ENCODE measurements at regions not wholly inside any gene's neighbourhood (a gene's known extent, or its start where the extent isn't known, plus 50 kb on each side); places are given as distances from the start of the nearest gene placed in this dataset.

DNA sequence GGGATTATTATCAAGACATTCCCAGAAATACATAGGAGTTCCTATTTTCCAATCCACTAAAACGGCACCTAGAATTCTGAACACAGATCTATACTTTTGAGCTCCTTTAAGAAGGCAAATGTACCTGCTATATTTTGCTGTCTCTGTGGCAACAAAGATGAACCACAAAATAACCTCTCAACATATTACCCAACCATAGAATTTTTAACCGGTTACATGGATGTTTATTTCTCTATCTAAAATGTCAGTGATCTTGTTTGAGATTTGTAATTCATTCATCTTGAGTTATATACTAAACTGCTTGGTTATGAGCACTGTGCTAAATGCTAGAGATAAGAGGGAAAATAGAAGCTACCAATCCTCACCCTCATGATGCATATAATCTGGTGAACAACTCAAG is 117.5 kb upstream of the HMGCLL1 start:
- DNase-seq = no peak

DNA sequence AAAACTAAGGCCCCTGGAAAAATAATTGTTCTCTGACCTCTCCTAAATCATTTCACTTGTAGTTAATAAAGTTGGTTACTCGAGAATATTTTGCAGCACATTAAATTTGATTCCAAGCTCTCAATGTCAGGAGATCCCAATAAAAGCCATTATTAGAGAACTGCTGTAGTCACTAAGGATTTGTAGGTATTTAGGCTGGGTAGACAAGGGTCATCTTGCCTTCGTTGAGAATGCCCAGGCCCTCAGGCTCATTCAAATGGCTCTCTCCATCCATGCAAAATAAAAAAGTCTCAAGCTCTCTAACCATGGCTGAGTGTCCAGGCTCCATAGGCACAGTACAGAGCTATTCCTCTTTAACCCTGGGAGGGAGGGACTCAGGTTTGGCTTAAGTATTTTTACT is 117.0 kb upstream of the HMGCLL1 start:
- no peak for DNase-seq

DNA sequence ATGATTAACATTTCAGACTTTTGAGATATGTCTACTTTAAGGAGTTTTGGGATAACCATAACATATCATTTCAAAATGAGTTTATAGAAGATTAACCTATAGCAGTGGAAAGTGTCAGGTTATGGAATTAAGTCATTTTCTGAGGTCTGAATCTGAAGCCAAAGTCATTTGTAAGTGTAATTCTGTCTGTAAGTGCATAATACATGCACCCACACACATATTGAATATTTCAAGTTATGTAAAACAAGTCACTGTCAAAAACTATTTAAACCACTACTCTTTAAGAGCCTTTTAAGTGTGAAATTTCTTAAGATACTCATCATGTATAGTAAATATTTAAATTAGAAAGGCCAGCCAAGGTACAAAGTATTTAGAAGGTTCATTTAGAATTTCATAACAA is 115.8 kb upstream of the HMGCLL1 start:
- no peak for DNase-seq

DNA sequence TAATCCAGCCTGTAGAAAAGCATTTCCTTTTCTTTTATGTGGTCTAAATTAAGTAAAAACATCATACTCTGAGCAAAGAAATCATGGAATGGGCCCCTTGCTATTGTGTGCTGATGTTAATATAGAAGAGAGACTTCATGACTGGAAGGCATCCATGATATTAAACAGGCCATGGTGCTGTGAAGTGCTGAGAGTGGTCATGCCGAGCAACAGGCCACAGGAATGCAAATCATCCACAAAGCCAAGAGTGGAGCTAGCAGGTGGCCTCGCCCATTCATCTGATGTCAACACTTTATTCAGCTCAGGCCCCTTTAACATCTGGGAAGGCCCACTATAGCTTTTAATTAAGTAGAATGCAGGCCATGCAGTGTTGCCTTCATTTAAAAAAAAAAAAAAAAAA is 115.2 kb upstream of the HMGCLL1 start:
- DNase-seq = no peak

DNA sequence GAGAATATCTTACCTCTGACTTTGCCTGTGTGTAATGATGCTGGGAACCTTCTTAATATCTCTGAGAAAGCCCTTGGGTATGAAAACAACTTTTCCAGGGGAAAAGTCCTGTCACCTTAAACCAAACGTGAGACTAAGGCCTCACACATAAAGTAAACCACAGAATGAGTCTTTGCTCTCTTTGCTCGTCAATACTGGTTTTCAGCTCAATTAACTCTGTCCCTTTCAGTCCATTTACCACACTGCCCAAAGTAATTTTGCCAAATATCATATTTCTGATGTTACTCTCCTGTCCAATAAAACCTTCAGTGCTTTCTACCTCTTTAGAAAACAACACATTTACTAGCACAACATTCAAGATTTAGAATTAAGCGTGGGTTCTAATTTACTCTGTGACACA is 100.5 kb upstream of the HMGCLL1 start:
- DNase-seq = no peak

DNA sequence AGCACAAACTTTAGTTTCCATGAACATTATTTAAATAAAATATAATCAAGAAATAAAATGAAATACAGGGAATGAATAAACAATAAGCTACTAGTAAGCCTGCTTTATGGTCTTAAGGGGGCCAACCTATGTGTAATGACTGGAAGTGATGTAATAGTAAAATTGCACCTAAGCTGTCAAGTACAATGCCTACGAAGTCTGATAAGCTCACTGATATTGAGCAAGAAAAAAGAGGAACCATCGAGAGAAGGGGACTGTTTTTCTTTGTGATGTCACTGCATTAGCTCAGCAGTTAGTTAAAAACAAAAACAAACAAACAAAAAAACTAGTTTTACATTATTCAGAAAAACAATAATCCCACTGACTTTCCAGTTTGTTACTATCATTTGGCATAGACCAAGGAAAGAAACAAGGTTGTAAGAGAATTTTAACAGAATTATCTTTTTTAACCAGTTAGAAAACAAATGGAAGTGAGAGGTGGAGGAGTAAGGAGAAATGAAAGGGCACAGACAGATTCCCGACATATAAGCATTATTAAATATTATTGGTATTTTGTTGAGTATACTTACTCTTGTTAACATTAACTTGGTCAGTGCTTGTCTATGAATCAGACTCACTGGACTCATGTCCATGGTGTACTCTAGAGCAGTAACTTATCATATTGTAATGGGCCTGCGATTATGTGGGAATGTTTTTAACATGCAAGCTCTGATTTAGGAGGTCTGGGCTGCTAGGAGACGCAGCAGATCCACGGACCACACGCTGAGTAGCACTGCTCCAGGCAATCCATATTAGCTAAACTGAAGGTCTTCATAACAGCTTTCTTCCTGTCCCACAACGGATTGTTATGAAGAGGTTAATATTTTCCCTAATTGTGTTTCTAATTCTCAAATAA is 99.6 kb upstream of the HMGCLL1 start:
- DNase-seq = no peak

DNA sequence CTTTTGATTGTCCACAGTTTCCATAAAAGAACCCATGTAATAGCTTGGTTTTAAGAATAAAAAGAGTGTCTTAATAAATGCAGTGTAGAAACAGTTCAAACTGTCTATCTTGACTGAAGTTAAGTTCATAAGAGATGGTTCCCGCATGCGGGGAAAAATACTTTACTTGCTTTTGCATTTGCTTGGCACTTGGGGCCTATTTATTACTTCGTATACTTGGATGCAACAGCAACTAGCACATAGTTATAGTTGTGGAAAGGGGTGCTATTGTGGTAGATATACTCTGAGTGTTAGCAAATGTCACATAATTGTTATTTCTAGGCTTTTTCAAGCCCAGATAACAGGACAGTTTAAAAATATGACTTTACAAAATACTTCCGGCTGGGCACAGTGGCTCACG is 97.7 kb upstream of the HMGCLL1 start:
- no peak for DNase-seq

DNA sequence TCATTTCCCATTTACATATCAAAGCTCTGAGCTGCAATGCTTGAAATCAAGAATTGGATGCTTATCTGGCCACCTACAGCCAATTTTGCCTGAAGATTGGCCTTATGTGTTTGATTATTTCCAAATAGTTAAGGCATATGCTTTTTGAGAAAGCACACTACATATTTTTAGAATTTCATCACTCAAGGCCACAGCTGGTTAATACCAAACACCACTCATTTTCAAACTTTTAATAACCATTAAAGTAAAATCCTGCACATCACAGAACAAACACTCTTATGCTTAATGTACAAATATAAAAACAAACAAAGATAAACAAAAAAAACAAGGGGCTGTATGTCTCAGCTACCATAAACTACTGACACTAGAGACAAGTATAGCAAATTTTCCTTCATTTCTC is 96.9 kb upstream of the HMGCLL1 start:
- no peak for DNase-seq

DNA sequence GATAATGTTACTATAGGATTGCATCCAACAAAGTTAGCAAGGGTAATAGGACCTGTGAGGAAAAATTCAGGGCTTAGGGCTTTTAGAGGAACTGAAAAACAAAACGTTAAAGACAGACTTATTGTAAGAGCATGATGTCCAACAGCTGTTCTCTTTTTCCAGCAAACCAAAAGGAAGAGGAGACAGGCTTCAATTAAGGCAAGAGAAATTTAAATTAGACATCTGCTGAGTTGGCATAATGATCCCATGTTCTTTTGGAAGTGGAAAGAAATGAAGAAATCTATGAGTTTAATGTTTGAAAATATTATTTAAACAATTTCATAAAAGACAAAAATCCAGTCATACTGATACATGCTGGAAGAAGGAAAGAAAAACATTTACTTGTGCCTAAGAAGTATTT is 95.7 kb upstream of the HMGCLL1 start:
- DNase-seq = no peak

DNA sequence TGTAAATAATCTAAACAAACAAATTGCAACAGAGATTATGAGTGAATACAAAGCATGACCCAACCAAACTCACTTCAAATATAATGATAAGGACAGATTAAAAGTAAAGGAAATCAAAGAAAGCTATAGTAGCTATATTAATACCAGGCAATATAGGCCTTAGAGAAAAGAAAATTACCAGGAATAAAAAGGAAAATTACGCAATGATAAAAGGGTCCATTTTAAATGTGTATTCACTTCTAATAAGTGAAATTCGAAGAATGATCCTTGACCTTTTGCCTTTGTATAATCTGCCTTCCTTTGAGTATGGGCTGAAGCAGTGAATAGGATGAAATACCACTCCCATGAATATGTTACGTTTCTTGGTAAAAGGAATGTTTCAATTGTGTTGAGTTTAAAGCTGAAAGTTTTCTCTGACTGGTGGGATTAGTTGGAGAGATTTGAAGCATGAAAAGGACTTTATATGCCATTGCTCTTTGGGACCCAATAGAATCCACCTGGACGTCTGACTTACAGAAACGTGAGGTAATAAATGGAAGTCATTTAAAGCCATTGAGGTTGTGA is 91.9 kb upstream of the HMGCLL1 start:
- DNase-seq = no peak

DNA sequence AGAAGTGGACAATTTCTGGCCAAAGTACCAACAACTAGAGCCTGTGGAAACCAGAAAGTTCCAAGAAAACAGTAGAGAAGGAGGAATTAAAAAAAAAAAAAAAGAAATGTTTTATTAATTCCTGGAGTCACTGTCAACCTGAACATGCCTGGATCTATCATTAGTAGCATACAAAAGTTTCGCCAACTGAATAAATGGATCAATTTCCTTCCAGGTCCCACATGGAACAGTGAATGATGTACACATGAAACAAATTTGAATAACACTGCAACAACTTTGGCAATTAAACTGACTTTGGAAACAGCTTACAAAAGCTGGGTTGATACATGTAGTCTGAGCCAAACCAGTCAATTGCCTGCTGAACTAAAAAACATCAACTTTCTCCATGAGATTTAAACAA is 90.0 kb upstream of the HMGCLL1 start:
- DNase-seq = no peak

DNA sequence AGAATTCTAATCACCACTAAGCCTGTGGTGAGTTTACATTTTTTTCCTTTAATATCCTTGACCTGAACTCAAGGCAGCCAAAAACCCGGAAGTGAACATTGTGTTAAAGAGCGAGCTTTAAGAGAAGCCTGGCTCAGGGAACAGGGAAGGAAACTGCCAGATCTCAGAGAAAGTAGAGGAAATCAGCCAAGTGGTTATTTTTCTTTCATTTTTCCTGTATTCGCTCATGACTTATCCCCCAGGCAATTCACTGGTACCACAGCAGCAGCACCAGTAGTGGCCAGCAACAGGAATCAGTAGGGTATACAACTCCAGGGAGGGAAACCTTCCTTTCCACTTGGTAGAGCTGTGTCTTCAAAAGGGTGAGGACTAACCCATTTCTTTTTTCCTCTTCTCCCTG is 89.6 kb upstream of the HMGCLL1 start:
- no peak for DNase-seq

DNA sequence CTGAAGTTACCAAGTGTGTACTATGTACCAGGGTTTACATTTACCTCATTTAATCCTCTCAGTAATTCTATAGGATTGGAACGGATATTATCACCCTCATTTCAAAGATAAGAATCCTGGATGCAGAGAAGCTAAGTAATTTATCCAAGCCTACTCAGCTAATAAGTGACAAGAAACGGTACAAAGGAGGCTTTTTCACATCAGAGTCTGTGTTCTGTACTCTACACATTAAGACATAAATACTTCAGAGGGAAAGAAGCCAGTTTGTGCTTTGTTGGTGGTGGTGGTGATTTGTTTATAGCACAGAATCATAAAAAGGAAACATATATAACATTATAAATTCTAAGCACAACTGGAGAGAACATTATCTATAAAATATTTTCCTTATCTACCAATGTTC is 88.3 kb upstream of the HMGCLL1 start:
- no peak for DNase-seq

DNA sequence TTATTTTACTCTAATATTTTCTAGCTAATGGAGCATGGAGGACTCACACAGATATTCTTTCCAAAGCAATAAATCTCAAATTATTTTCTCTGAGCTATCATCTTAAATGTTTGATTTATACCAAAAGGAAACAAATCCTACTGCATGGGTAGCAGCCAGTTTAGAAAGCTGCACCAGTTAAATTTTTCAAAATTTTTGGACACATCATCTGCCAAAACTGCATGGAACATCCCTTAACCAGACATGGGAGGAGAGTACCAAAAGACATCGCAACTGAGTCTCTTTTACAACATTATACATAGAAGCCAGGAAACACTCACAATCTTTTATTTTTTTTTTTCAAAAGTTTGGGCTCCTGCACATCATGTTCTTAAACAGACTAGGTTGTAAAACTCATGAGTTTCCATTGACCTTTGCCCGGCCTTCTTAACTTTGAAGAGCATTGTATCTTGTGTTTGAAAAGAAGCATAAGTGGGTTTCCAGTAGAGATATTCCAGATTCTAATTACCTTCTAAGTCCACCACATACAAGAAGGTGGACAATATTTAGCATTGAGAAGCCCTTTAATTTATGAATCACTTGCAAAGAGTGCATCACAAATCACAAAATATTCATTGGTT is 87.7 kb upstream of the HMGCLL1 start:
- no peak for DNase-seq

DNA sequence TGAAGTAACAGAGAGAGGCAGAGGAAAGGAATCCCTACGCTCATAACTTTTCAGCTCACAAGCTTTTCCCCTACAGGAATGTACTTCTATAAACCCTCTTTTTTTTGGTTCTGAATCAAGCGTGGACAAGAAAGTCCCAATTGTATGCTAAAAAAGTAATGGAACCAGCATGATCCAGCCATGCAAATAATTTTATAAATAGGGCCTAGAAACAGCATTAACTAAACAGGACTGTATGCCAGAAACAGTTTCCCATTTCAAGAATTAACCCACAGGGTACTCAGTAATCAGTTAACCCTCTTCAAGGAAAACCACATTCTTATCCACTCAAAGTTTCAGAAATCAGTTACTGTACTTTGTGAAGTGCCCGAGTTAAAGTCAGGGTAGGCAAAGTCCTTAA is 87.0 kb upstream of the HMGCLL1 start:
- DNase-seq = no peak

DNA sequence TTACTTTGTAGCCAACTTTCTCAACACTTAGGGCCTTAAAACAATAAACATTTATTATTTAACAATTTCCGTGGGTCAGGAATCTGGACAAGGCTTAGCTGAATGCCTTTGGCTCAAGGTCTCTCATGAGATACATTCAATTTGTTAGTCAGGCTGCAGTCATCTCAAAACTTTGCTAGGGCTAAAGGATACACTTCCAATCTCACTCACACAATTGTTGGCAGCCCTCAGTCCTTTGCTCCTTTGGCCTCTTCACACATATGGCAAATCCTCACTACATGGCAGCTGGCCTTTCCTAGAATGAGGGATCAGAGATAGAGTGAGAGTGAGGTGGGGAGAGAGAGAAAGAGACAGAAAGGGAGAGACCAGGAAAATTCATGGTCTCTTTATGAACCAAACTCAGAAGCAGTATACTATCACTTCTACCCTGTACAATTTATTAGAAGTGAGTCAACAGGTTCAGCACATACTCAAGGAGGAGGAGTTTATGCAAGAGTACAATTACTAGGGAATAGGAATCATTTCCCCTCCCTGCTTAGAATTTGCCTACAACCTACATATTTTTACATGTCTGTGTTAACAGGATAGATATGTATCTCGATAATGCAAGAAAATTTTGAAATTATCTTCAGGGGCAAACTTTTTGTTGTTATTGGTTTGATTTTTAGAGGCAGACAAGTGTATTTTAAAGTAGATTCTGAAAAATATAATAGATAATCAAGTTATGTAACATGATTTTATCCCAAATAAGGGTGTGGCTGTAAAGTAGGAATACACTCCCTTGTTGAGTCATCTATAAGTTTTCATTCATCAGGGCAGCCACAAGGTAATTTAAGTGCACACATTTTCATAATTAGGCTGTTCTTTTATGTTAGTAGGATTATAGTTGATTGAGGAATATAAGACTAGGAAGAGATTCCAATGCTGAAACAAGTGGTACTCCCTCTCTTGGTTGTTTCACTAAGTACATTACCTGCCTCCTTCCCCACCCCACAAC is 85.9 kb upstream of the HMGCLL1 start:
- DNase-seq = no peak

DNA sequence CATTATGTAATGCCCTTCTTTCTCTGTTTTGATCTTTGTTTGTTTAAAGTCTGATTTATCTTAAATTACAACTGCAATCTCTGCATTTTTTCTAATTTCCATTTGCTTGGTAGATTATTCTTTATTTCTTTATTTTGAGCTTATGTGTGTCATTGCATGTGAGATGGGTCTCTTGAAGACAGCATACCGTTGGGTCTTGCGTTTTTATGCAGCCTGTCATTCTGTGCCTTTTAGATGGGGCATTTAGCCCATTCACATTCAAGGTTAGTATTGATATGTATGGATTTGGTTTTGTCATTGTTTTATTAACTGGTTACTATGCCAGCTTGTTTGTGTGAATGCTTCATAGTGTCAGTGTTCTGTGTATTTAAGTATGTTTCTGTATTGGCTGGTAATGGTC is 84.9 kb upstream of the HMGCLL1 start:
- no peak for DNase-seq

DNA sequence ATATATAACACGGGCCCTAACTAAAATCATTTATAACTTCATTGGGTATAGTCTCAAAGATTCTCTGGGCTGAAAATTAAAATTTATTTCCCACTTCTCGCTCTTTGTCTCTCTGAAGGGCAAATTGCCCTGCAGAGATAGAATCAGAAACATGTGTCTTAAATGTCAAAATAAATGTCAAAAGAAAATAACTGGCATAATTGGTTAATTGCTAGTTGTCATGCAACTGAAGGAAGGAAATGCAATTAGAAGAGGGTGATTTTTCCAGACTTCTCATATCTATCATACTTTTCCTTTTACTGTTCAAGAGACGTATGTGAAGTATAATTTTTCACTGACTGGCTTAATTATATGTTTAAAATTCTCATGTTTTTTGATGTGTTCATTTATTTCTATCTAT is 80.3 kb upstream of the HMGCLL1 start:
- no peak for DNase-seq

DNA sequence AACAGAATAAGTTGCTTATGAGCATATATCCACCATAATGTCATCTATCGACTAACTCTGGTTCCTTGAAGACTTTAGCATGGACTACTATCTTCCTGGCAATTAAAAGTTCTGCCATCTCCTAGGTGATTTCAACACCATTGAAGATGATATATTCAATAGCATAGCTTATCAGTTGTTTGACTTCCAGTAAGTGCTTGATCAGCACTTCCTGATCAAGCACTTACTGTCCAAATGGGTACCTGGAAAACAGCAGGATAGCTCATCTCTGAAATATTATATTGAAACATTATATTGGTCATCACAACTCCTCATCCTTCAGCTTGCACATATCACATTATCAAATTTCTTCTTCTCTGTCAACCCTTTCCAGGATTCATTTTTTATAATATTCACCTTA is 75.5 kb upstream of the HMGCLL1 start:
- DNase-seq = no peak

DNA sequence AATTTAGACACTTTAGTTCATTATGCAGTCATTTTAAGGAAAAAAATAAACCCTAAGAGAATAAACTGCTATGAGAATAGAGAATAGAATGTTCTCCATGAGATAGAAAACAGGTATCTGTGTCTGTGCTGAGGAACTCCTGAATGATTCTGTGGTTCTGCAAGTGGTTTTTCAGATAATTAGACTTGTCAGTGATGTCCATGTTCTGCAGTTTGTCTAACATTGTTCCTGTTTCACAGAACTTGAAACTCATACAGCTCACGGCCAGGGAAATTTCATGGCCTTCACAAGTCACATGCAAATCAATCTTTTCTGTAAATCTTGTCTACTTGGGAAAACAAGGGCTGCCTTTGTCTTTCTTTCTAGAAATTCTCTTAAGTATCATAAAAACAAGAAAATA is 73.4 kb upstream of the HMGCLL1 start:
- DNase-seq = no peak

DNA sequence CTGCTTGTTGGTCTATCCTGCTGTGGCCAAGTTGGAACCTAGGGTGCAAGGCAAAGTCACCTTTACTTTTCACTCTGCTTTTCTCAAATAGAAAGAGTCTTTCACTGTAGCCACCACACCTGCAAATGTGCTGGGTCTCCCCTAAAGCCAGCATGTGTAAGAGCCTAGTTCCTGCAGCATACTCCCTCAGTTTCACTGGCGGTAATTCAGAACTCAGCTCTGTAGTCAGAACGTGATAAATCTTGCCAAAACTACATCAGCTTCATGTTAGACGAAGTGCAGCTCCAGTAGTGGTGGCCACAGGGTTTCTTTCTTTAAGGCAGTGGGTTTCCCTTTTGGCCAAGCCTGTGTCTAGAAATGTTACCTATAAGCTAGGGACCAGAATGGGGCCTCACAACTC is 72.0 kb upstream of the HMGCLL1 start:
- DNase-seq = no peak

DNA sequence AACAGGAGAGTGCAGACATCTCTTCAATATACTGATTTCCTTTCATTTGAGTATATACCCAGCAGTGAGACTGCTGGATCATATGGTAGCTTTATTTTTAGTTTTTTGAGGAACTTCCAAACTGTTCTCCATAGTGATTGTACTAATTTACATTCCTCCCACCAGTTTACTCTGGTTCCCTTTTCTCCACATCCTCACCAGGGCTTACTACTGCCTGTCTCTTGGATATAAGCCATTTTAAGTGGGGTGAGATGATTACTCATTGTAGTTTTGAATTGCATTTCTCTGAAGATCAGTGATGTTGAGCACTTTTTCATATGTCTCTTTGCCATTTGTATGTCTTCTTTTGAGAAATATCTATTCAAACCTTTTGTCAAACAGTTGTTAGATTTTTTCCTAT is 64.9 kb upstream of the HMGCLL1 start:
- no peak for DNase-seq

DNA sequence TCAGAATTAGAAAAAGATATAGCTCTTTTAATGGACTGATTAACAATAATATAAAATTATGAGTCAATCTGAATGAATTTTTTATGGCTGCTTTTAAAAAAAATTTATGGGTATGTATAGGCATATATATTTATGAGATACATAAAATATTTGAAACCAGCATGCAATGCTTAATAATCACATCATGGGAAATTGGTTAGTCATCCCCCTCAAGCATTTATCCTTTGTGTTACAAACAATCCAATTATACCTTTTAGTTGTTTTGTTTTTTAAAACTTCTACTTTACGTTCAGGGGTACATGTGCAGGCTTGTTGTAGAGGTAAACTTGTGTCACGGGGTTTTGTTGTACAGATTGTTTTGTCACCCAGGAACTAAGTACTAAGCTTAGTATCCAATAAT is 63.4 kb upstream of the HMGCLL1 start:
- no peak for DNase-seq

Measured in NCI-H510A treated with DMSO at 0.1 percent for 48 hours (cell line).